Osteoblast (primary cell): ENCODE measurements at regions not wholly inside any gene's neighbourhood (a gene's known extent, or its start where the extent isn't known, plus 50 kb on each side); places are given as distances from the start of the nearest gene placed in this dataset.

ENCODE experiments used
- DNase-seq: peaks from one replicate; pipeline ENCODE4 v3.0.0; 2011; ENCODE audit warnings: low spot score, mixed read lengths; ENCODE audit not compliant: insufficient read length; ENCODE audit errors: missing footprints
- H2AFZ ChIP-seq: 2 replicates; pipeline ENCODE4 v1.6.0; 2011; ENCODE audit warnings: mild to moderate bottlenecking, low read length
- H3K27ac ChIP-seq: 2 replicates; pipeline ENCODE4 v1.5.1; 2011; ENCODE audit warnings: mild to moderate bottlenecking, low read depth, low read length, moderate library complexity
- H3K27me3 ChIP-seq: 2 replicates; pipeline ENCODE4 v1.6.0; 2012; ENCODE audit warnings: mild to moderate bottlenecking, control low read depth, inconsistent platforms, low read length, moderate library complexity; ENCODE audit not compliant: insufficient read depth
- H3K36me3 ChIP-seq: 2 replicates; pipeline ENCODE4 v1.5.1; 2011; ENCODE audit warnings: mild to moderate bottlenecking, low read length, control low read depth, moderate library complexity; ENCODE audit not compliant: insufficient read depth
- H3K4me1 ChIP-seq: 2 replicates; pipeline ENCODE4 v1.5.1; 2011; ENCODE audit warnings: mild to moderate bottlenecking, low read length, control low read depth, moderate library complexity; ENCODE audit not compliant: insufficient read depth
- H3K4me2 ChIP-seq: 2 replicates; pipeline ENCODE4 v1.6.0; 2011; ENCODE audit warnings: mild to moderate bottlenecking, low read length; ENCODE audit not compliant: insufficient read depth
- H3K4me3 ChIP-seq: fragments of 200-600 bp; sonication (generic); 3 replicates; pipeline ENCODE4 v1.5.1; 2012; ENCODE audit warnings: mild to moderate bottlenecking, low read length, inconsistent platforms; ENCODE audit not compliant: insufficient read depth
- H3K79me2 ChIP-seq: 2 replicates; pipeline ENCODE4 v1.6.0; 2012; ENCODE audit warnings: mild to moderate bottlenecking, low read length, control low read depth, inconsistent platforms; ENCODE audit not compliant: insufficient read depth
- H3K9me3 ChIP-seq: 2 replicates; pipeline ENCODE4 v1.5.1; 2011; ENCODE audit warnings: low read depth, low read length, control low read depth
- H4K20me1 ChIP-seq: 2 replicates; pipeline ENCODE4 v1.6.0; 2012; ENCODE audit warnings: mild to moderate bottlenecking, low read length, control low read depth; ENCODE audit not compliant: insufficient read depth
- TF ChIP-seq, protein P1 (sequence below): IDR thresholded peaks from 2 replicates; pipeline ENCODE4 v1.5.1; 2011; ENCODE audit warnings: mild to moderate bottlenecking, low read depth, low read length, moderate library complexity; ENCODE audit errors: extremely low read depth

GRCh38 chrX:15128861-15129260 lies 141.0 kb downstream of the ASB9 start:
- Histone ChIP-seq H3K27me3 (no peaks in the 10 kb centered on the region), H3K27ac (no peak overlapping the region), H3K4me2 (no peak overlapping the region), H3K4me3 (no peak overlapping the region), H2AFZ (no peak overlapping the region), H3K36me3 (no peaks in the 10 kb centered on the region), H3K4me1 (no peaks in the 10 kb centered on the region), H3K9me3 (no peaks in the 10 kb centered on the region), H3K79me2 (no peaks in the 10 kb centered on the region), H4K20me1 (no peaks in the 10 kb centered on the region)
- TF ChIP-seq, protein P1, sequence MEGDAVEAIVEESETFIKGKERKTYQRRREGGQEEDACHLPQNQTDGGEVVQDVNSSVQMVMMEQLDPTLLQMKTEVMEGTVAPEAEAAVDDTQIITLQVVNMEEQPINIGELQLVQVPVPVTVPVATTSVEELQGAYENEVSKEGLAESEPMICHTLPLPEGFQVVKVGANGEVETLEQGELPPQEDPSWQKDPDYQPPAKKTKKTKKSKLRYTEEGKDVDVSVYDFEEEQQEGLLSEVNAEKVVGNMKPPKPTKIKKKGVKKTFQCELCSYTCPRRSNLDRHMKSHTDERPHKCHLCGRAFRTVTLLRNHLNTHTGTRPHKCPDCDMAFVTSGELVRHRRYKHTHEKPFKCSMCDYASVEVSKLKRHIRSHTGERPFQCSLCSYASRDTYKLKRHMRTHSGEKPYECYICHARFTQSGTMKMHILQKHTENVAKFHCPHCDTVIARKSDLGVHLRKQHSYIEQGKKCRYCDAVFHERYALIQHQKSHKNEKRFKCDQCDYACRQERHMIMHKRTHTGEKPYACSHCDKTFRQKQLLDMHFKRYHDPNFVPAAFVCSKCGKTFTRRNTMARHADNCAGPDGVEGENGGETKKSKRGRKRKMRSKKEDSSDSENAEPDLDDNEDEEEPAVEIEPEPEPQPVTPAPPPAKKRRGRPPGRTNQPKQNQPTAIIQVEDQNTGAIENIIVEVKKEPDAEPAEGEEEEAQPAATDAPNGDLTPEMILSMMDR = no peak
- DNase-seq = no peak

DNA sequence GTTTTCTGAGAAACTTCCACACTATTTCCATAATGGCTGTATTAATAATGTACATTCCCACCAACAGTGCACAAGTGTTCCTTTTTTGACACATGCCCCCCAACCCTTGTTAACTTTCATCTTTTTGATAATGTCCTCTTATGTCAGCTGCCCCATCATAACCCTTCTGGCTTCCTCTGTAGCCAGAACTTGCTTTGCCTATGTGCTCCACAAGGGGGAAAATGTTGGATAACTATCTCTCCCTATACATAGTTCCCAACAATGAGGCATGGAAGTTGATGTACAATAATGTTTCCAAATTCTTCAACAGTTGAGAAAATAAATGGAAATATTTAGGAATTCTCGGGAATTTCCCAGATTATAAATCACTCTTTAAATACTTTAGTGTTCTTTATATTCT lies 142.9 kb downstream of the ASB9 start:
- Histone ChIP-seq H3K4me1 (no peaks in the 10 kb centered on the region), H3K27ac (no peak overlapping the region), H3K4me3 (no peak overlapping the region), H3K79me2 (no peaks in the 10 kb centered on the region), H3K9me3 (no peaks in the 10 kb centered on the region), H3K4me2 (no peak overlapping the region), H2AFZ (no peak overlapping the region), H4K20me1 (no peaks in the 10 kb centered on the region), H3K27me3 (no peaks in the 10 kb centered on the region), H3K36me3 (no peaks in the 10 kb centered on the region)
- DNase-seq = no peak
- TF ChIP-seq, protein P1 = no peak

- Histone ChIP-seq H3K36me3 (no peaks in the 10 kb centered on the region), H3K4me3 (no peak overlapping the region)
- TF ChIP-seq, protein P1 = no peak
These were observed 153.0 kb downstream of the ASB9 start for GRCh38 chrX:15116900-15117299.

GRCh38 chrX:15114743-15115566 lies 154.9 kb downstream of the ASB9 start:
- no peaks in the 10 kb centered on the region for H3K9me3 ChIP-seq
- no peaks in the 10 kb centered on the region for H4K20me1 ChIP-seq
- no peak overlapping the region for H3K4me3 ChIP-seq
- H2AFZ ChIP-seq = no peak overlapping the region
- DNase-seq = no peak
- H3K27me3 ChIP-seq = no peaks in the 10 kb centered on the region
- no peak overlapping the region for H3K27ac ChIP-seq
- H3K36me3 ChIP-seq = no peaks in the 10 kb centered on the region
- no peaks in the 10 kb centered on the region for H3K4me1 ChIP-seq
- H3K79me2 ChIP-seq = no peaks in the 10 kb centered on the region
- H3K4me2 ChIP-seq = no peak overlapping the region
- TF ChIP-seq, protein P1 = no peak

More at GRCh38 chrX:15116900-15117299, 153.0 kb downstream of the ASB9 start:
- H3K9me3 ChIP-seq = no peaks in the 10 kb centered on the region
- no peaks in the 10 kb centered on the region for H3K79me2 ChIP-seq
- no peak overlapping the region for H3K27ac ChIP-seq
- no peak overlapping the region for H3K4me2 ChIP-seq
- no peak for DNase-seq
- no peaks in the 10 kb centered on the region for H3K4me1 ChIP-seq
- H3K27me3 ChIP-seq = no peaks in the 10 kb centered on the region
- no peaks in the 10 kb centered on the region for H4K20me1 ChIP-seq
- no peak overlapping the region for H2AFZ ChIP-seq
